ENCODE measurements at regions not wholly inside any gene's neighbourhood (a gene's known extent, or its start where the extent isn't known, plus 50 kb on each side); places are given as distances from the start of the nearest gene placed in this dataset.
"Not testable (repeated sequence)": the region's sequence is repeated elsewhere in the genome, so short reads cannot be mapped to it uniquely, and the experiment has no call there.

GRCh38 chr6:9139746-9140145 lies 704.4 kb upstream of the SLC35B3 start:
- DNase-seq (ENCODE audit: low read depth), result peak; percentile 83

GRCh38 chr6:9138936-9139335 lies 703.6 kb upstream of the SLC35B3 start:
- peak overlapping the region; percentile 66 for H3K4me3 ChIP-seq (ENCODE audit: low read length)
- no peak overlapping the region for H3K9ac ChIP-seq (ENCODE audit: low read length)
- H3K4me1 ChIP-seq (ENCODE audit: control insufficient read depth, insufficient read depth, low read length), result peaks cover 41% of the 10 kb centered on the region
- no peaks in the 10 kb centered on the region for H3K36me3 ChIP-seq (ENCODE audit: control insufficient read depth, insufficient read depth, low read length, severe bottlenecking)
- H3K27me3 ChIP-seq (replicated peaks; ENCODE audit: control insufficient read depth, insufficient read depth, low read length), result no peaks in the 10 kb centered on the region
- DNase-seq (ENCODE audit: low read depth), result peak; percentile 54
- no peaks in the 10 kb centered on the region for H3K9me3 ChIP-seq (ENCODE audit: control insufficient read depth, low read length)

More at GRCh38 chr6:9139746-9140145, 704.4 kb upstream of the SLC35B3 start:
- Histone ChIP-seq H3K9ac (ENCODE audit: low read length) (peak overlapping the region; percentile 27), H3K36me3 (ENCODE audit: control insufficient read depth, insufficient read depth, low read length, severe bottlenecking) (no peaks in the 10 kb centered on the region), H3K9me3 (ENCODE audit: control insufficient read depth, low read length) (no peaks in the 10 kb centered on the region), H3K4me1 (ENCODE audit: control insufficient read depth, insufficient read depth, low read length) (peaks cover 41% of the 10 kb centered on the region), H3K4me3 (ENCODE audit: low read length) (peak overlapping the region; percentile 64), H3K27me3 (replicated peaks; ENCODE audit: control insufficient read depth, insufficient read depth, low read length) (no peaks in the 10 kb centered on the region)

- Histone ChIP-seq H3K36me3 (ENCODE audit: control insufficient read depth, insufficient read depth, low read length, severe bottlenecking) (no peaks in the 10 kb centered on the region), H3K9ac (ENCODE audit: low read length) (no peak overlapping the region), H3K4me1 (ENCODE audit: control insufficient read depth, insufficient read depth, low read length) (peaks cover 35% of the 10 kb centered on the region), H3K9me3 (ENCODE audit: control insufficient read depth, low read length) (no peaks in the 10 kb centered on the region), H3K27me3 (replicated peaks; ENCODE audit: control insufficient read depth, insufficient read depth, low read length) (no peaks in the 10 kb centered on the region), H3K4me3 (ENCODE audit: low read length) (no peak overlapping the region)
- peak; percentile 80 for DNase-seq (ENCODE audit: low read depth)
Observed at GRCh38 chr6:9136141-9136822, 700.9 kb upstream of the SLC35B3 start.

GRCh38 chr6:9131616-9132015 lies 696.3 kb upstream of the SLC35B3 start:
- H3K9ac ChIP-seq (ENCODE audit: low read length), result no peak overlapping the region
- H3K27me3 ChIP-seq (replicated peaks; ENCODE audit: control insufficient read depth, insufficient read depth, low read length), result no peaks in the 10 kb centered on the region
- H3K9me3 ChIP-seq (ENCODE audit: control insufficient read depth, low read length), result no peaks in the 10 kb centered on the region
- H3K4me3 ChIP-seq (ENCODE audit: low read length), result no peak overlapping the region
- H3K36me3 ChIP-seq (ENCODE audit: control insufficient read depth, insufficient read depth, low read length, severe bottlenecking), result no peaks in the 10 kb centered on the region
- no peak for DNase-seq (ENCODE audit: low read depth)
- H3K4me1 ChIP-seq (ENCODE audit: control insufficient read depth, insufficient read depth, low read length), result peaks cover 7% of the 10 kb centered on the region

GRCh38 chr6:9131201-9131600 lies 695.9 kb upstream of the SLC35B3 start:
- peaks cover 5% of the 10 kb centered on the region for H3K4me1 ChIP-seq (ENCODE audit: control insufficient read depth, insufficient read depth, low read length)
- no peaks in the 10 kb centered on the region for H3K27me3 ChIP-seq (replicated peaks; ENCODE audit: control insufficient read depth, insufficient read depth, low read length)
- no peak for DNase-seq (ENCODE audit: low read depth)
- H3K9ac ChIP-seq (ENCODE audit: low read length), result no peak overlapping the region
- H3K9me3 ChIP-seq (ENCODE audit: control insufficient read depth, low read length), result no peaks in the 10 kb centered on the region
- H3K4me3 ChIP-seq (ENCODE audit: low read length), result no peak overlapping the region
- H3K36me3 ChIP-seq (ENCODE audit: control insufficient read depth, insufficient read depth, low read length, severe bottlenecking), result no peaks in the 10 kb centered on the region

GRCh38 chr6:9128970-9129369 lies 693.6 kb upstream of the SLC35B3 start:
- Histone ChIP-seq H3K27me3 (replicated peaks; ENCODE audit: control insufficient read depth, insufficient read depth, low read length) (no peaks in the 10 kb centered on the region), H3K4me1 (ENCODE audit: control insufficient read depth, insufficient read depth, low read length) (no peaks in the 10 kb centered on the region), H3K4me3 (ENCODE audit: low read length) (no peak overlapping the region), H3K9me3 (ENCODE audit: control insufficient read depth, low read length) (no peaks in the 10 kb centered on the region), H3K9ac (ENCODE audit: low read length) (no peak overlapping the region), H3K36me3 (ENCODE audit: control insufficient read depth, insufficient read depth, low read length, severe bottlenecking) (no peaks in the 10 kb centered on the region)
- DNase-seq (ENCODE audit: low read depth), result no peak

- H3K9ac ChIP-seq (ENCODE audit: low read length), result no peak overlapping the region
- H3K36me3 ChIP-seq (ENCODE audit: control insufficient read depth, insufficient read depth, low read length, severe bottlenecking), result no peaks in the 10 kb centered on the region
- H3K27me3 ChIP-seq (replicated peaks; ENCODE audit: control insufficient read depth, insufficient read depth, low read length), result no peaks in the 10 kb centered on the region
- no peaks in the 10 kb centered on the region for H3K9me3 ChIP-seq (ENCODE audit: control insufficient read depth, low read length)
- no peak overlapping the region for H3K4me3 ChIP-seq (ENCODE audit: low read length)
- peak; percentile 84 for DNase-seq (ENCODE audit: low read depth)
- H3K4me1 ChIP-seq (ENCODE audit: control insufficient read depth, insufficient read depth, low read length), result no peaks in the 10 kb centered on the region
Observed at GRCh38 chr6:9126878-9127560, 691.7 kb upstream of the SLC35B3 start.

- H3K4me3 ChIP-seq (ENCODE audit: low read length); H3K36me3 ChIP-seq (ENCODE audit: control insufficient read depth, insufficient read depth, low read length, severe bottlenecking); H3K9me3 ChIP-seq (ENCODE audit: control insufficient read depth, low read length); H3K4me1 ChIP-seq (ENCODE audit: control insufficient read depth, insufficient read depth, low read length); H3K27me3 ChIP-seq (replicated peaks; ENCODE audit: control insufficient read depth, insufficient read depth, low read length); H3K9ac ChIP-seq (ENCODE audit: low read length); DNase-seq (ENCODE audit: low read depth): not testable (repeated sequence)
Observed at GRCh38 chr6:9126034-9126433, 690.7 kb upstream of the SLC35B3 start.

- Histone ChIP-seq H3K4me3 (ENCODE audit: low read length) (no peak overlapping the region), H3K9me3 (ENCODE audit: control insufficient read depth, low read length) (no peaks in the 10 kb centered on the region), H3K36me3 (ENCODE audit: control insufficient read depth, insufficient read depth, low read length, severe bottlenecking) (no peaks in the 10 kb centered on the region), H3K4me1 (ENCODE audit: control insufficient read depth, insufficient read depth, low read length) (peaks cover 5% of the 10 kb centered on the region), H3K27me3 (replicated peaks; ENCODE audit: control insufficient read depth, insufficient read depth, low read length) (no peaks in the 10 kb centered on the region), H3K9ac (ENCODE audit: low read length) (no peak overlapping the region)
- DNase-seq (ENCODE audit: low read depth), result peak; percentile 34
Observed at GRCh38 chr6:9121549-9121948, 686.2 kb upstream of the SLC35B3 start.

- H3K27me3 ChIP-seq (replicated peaks; ENCODE audit: control insufficient read depth, insufficient read depth, low read length), result no peaks in the 10 kb centered on the region
- no peak overlapping the region for H3K4me3 ChIP-seq (ENCODE audit: low read length)
- H3K36me3 ChIP-seq (ENCODE audit: control insufficient read depth, insufficient read depth, low read length, severe bottlenecking), result no peaks in the 10 kb centered on the region
- DNase-seq (ENCODE audit: low read depth), result peak; percentile 81
- no peaks in the 10 kb centered on the region for H3K4me1 ChIP-seq (ENCODE audit: control insufficient read depth, insufficient read depth, low read length)
- no peak overlapping the region for H3K9ac ChIP-seq (ENCODE audit: low read length)
- H3K9me3 ChIP-seq (ENCODE audit: control insufficient read depth, low read length), result no peaks in the 10 kb centered on the region
Observed at GRCh38 chr6:9116026-9116425, 680.7 kb upstream of the SLC35B3 start.

- no peak overlapping the region for H3K4me3 ChIP-seq (ENCODE audit: low read length)
- H3K9ac ChIP-seq (ENCODE audit: low read length), result no peak overlapping the region
- DNase-seq (ENCODE audit: low read depth), result no peak
- no peaks in the 10 kb centered on the region for H3K36me3 ChIP-seq (ENCODE audit: control insufficient read depth, insufficient read depth, low read length, severe bottlenecking)
- H3K9me3 ChIP-seq (ENCODE audit: control insufficient read depth, low read length), result no peaks in the 10 kb centered on the region
- no peaks in the 10 kb centered on the region for H3K27me3 ChIP-seq (replicated peaks; ENCODE audit: control insufficient read depth, insufficient read depth, low read length)
- no peaks in the 10 kb centered on the region for H3K4me1 ChIP-seq (ENCODE audit: control insufficient read depth, insufficient read depth, low read length)
Observed at GRCh38 chr6:9112544-9112943, 677.2 kb upstream of the SLC35B3 start.
